ENCODE measurements at regions not wholly inside any gene's neighbourhood (a gene's known extent, or its start where the extent isn't known, plus 50 kb on each side); places are given as distances from the start of the nearest gene placed in this dataset.

DNA sequence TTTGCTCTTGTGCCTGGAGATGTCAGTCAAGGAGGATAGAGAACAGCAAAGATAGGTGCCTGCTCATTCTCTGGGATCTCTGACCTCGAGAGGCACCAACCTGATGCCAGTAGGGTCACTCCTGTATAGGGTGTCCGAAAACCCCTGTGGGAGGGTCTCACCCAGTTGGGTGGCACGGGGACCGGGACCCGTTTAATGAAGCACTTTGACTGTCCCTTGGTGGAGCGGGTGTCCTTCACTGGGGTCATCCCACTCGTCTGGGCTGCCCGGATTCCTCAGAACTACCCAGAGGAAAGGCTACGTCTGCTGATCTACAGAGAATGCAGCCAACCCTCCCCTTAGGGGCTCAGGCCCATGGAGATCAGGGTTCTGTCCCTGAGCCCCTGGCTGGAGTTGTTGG, 157.6 kb downstream of the CAPZA3 start:
- DNase-seq (ENCODE audit: low read depth) (no peak), FAIRE-seq (no peak)
- Mint-ChIP-seq H3K4me1 (ENCODE audit: low read depth, unreplicated experiment) (peaks cover 9% of the 10 kb centered on the region), H3K36me3 (ENCODE audit: low read depth, unreplicated experiment) (no peaks in the 10 kb centered on the region), H3K9me3 (ENCODE audit: unreplicated experiment) (peaks cover 6% of the 10 kb centered on the region), H3K27me3 (ENCODE audit: low read depth, unreplicated experiment) (no peaks in the 10 kb centered on the region), H3K4me3 (ENCODE audit: unreplicated experiment) (no peak overlapping the region), H3K27ac (ENCODE audit: unreplicated experiment) (no peak overlapping the region)
- H3K4me3 ChIP-seq (ENCODE audit: insufficient read depth, low read depth, low read length): no peak overlapping the region
- no peaks in the 10 kb centered on the region for H4K20me1 ChIP-seq (ENCODE audit: insufficient read depth, low read length)
- H3K36me3 ChIP-seq (ENCODE audit: insufficient read depth, low read length): no peaks in the 10 kb centered on the region
- no peak overlapping the region for H3K9ac ChIP-seq (ENCODE audit: low read length)
- no peaks in the 10 kb centered on the region for H3K27me3 ChIP-seq (ENCODE audit: insufficient read depth, low read length)
- H2AFZ ChIP-seq (ENCODE audit: low read depth, low read length): no peak overlapping the region
- no peaks in the 10 kb centered on the region for H3K9me3 ChIP-seq (ENCODE audit: insufficient read depth, low read depth, low read length)
- no peak for TF ChIP-seq EZH2 (IDR thresholded peaks at IDR 0.05; ENCODE audit: insufficient read depth, low read length)
- TF ChIP-seq, protein P1, sequence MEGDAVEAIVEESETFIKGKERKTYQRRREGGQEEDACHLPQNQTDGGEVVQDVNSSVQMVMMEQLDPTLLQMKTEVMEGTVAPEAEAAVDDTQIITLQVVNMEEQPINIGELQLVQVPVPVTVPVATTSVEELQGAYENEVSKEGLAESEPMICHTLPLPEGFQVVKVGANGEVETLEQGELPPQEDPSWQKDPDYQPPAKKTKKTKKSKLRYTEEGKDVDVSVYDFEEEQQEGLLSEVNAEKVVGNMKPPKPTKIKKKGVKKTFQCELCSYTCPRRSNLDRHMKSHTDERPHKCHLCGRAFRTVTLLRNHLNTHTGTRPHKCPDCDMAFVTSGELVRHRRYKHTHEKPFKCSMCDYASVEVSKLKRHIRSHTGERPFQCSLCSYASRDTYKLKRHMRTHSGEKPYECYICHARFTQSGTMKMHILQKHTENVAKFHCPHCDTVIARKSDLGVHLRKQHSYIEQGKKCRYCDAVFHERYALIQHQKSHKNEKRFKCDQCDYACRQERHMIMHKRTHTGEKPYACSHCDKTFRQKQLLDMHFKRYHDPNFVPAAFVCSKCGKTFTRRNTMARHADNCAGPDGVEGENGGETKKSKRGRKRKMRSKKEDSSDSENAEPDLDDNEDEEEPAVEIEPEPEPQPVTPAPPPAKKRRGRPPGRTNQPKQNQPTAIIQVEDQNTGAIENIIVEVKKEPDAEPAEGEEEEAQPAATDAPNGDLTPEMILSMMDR (IDR thresholded peaks at IDR 0.05; ENCODE audit: insufficient read depth, low read depth, low read length): no peak
- no peak overlapping the region for H3K4me2 ChIP-seq (ENCODE audit: low read length)
- no peaks in the 10 kb centered on the region for H3K4me1 ChIP-seq (ENCODE audit: insufficient read depth, low read length)
- H3K27ac ChIP-seq (ENCODE audit: low read depth, low read length): no peak overlapping the region
- H3K79me2 ChIP-seq (ENCODE audit: insufficient read depth, low read length): no peaks in the 10 kb centered on the region

DNA sequence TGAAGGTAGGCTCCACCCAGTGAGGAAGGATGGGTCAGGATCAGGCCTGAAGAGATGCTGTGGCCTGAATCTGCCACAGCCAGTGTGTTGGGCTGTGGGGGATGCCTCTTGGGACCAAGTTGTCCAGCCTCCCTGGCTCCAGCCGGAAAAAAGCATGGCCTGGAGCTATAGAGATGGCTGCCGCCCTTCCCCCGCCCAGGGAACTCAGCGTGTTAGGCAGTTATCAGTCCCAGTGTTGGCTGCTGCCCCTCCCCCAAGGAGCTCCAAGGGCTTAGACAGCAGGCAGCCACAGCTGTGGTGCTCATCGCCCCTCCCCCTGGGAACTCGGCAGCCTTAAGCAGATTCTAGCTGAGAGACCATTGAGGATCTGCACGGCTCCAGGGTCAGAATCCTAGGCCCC, 158.0 kb downstream of the CAPZA3 start:
- H3K27ac Mint-ChIP-seq (ENCODE audit: unreplicated experiment): no peak overlapping the region
- Histone ChIP-seq H3K9ac (ENCODE audit: low read length) (no peak overlapping the region), H3K4me1 (ENCODE audit: insufficient read depth, low read length) (no peaks in the 10 kb centered on the region), H3K27me3 (ENCODE audit: insufficient read depth, low read length) (no peaks in the 10 kb centered on the region), H2AFZ (ENCODE audit: low read depth, low read length) (no peak overlapping the region), H3K4me2 (ENCODE audit: low read length) (no peak overlapping the region), H3K9me3 (ENCODE audit: insufficient read depth, low read depth, low read length) (no peaks in the 10 kb centered on the region), H3K27ac (ENCODE audit: low read depth, low read length) (no peak overlapping the region), H3K36me3 (ENCODE audit: insufficient read depth, low read length) (no peaks in the 10 kb centered on the region), H4K20me1 (ENCODE audit: insufficient read depth, low read length) (no peaks in the 10 kb centered on the region), H3K79me2 (ENCODE audit: insufficient read depth, low read length) (no peaks in the 10 kb centered on the region), H3K4me3 (ENCODE audit: insufficient read depth, low read depth, low read length) (no peak overlapping the region)
- FAIRE-seq (no peak), DNase-seq (ENCODE audit: low read depth) (no peak)
- peaks cover 9% of the 10 kb centered on the region for H3K4me1 Mint-ChIP-seq (ENCODE audit: low read depth, unreplicated experiment)
- no peaks in the 10 kb centered on the region for H3K27me3 Mint-ChIP-seq (ENCODE audit: low read depth, unreplicated experiment)
- H3K36me3 Mint-ChIP-seq (ENCODE audit: low read depth, unreplicated experiment): no peaks in the 10 kb centered on the region
- TF ChIP-seq, protein P1 (IDR thresholded peaks at IDR 0.05; ENCODE audit: insufficient read depth, low read depth, low read length): no peak
- no peak overlapping the region for H3K4me3 Mint-ChIP-seq (ENCODE audit: unreplicated experiment)
- peaks cover 6% of the 10 kb centered on the region for H3K9me3 Mint-ChIP-seq (ENCODE audit: unreplicated experiment)

DNA sequence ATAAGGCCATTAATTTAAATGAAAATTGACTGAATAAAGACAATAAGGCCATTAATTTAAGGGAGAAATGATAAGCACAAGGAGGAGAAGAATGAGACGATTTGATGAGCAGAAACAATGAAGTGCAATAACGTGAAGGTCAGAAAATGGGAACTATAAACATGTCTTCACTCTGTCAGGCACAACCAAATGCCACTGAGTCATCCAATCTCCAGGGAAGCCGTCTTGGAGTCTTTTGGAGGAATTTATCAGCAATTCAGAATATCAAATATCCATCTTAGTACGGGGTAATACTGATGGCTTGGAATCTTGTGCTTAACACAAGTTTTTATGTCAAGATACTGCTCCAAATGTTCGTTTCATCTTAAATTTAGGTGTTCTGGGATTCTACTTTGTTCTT, 159.9 kb downstream of the CAPZA3 start:
- Histone ChIP-seq H3K36me3 (ENCODE audit: insufficient read depth, low read length) (no peaks in the 10 kb centered on the region), H4K20me1 (ENCODE audit: insufficient read depth, low read length) (no peaks in the 10 kb centered on the region), H2AFZ (ENCODE audit: low read depth, low read length) (no peak overlapping the region), H3K27me3 (ENCODE audit: insufficient read depth, low read length) (no peaks in the 10 kb centered on the region), H3K27ac (ENCODE audit: low read depth, low read length) (no peak overlapping the region), H3K4me3 (ENCODE audit: insufficient read depth, low read depth, low read length) (no peak overlapping the region), H3K9ac (ENCODE audit: low read length) (no peak overlapping the region), H3K79me2 (ENCODE audit: insufficient read depth, low read length) (no peaks in the 10 kb centered on the region), H3K4me2 (ENCODE audit: low read length) (no peak overlapping the region), H3K4me1 (ENCODE audit: insufficient read depth, low read length) (no peaks in the 10 kb centered on the region), H3K9me3 (ENCODE audit: insufficient read depth, low read depth, low read length) (no peaks in the 10 kb centered on the region)
- H3K27ac Mint-ChIP-seq (ENCODE audit: unreplicated experiment): no peak overlapping the region
- H3K27me3 Mint-ChIP-seq (ENCODE audit: low read depth, unreplicated experiment): no peaks in the 10 kb centered on the region
- DNase-seq (ENCODE audit: low read depth) (no peak), FAIRE-seq (no peak)
- peaks cover 9% of the 10 kb centered on the region for H3K4me1 Mint-ChIP-seq (ENCODE audit: low read depth, unreplicated experiment)
- no peak overlapping the region for H3K4me3 Mint-ChIP-seq (ENCODE audit: unreplicated experiment)
- TF ChIP-seq EZH2 (IDR thresholded peaks at IDR 0.05; ENCODE audit: insufficient read depth, low read length): no peak
- TF ChIP-seq, protein P1 (IDR thresholded peaks at IDR 0.05; ENCODE audit: insufficient read depth, low read depth, low read length): no peak
- H3K36me3 Mint-ChIP-seq (ENCODE audit: low read depth, unreplicated experiment): no peaks in the 10 kb centered on the region
- H3K9me3 Mint-ChIP-seq (ENCODE audit: unreplicated experiment): peaks cover 2% of the 10 kb centered on the region

Data from astrocyte (in vitro differentiated cells and primary cell).